Panc1 (cell line): ENCODE measurements at regions not wholly inside any gene's neighbourhood (a gene's known extent, or its start where the extent isn't known, plus 50 kb on each side); places are given as distances from the start of the nearest gene placed in this dataset.
"Not testable (repeated sequence)": the region's sequence is repeated elsewhere in the genome, so short reads cannot be mapped to it uniquely, and the experiment has no call there.

Source experiments
- ATAC-seq: fragments of 200-7000 bp; cut with Tn5 transposase; 2 replicates; pipeline ENCODE4 v1.9.1; 2020; ENCODE audit warnings: mild to moderate bottlenecking, moderate library complexity
- BruUV-seq: library from RNA; stranded (reverse); fragments of 400-500 nt; replicated peaks from 2 replicates; lab custom pipeline; 2021; lab: Mats Ljungman, UMichigan
- CTCF ChIA-PET: fragments of 300-600 bp; sonication (Branson Sonifier 250); formaldehyde crosslinking; loops from one replicate; lab custom pipeline; 2022; ENCODE audit warnings: antibody characterized with exemption; lab: Charles Lee
- POLR2A ChIA-PET: fragments of 300-600 bp; sonication (Branson Sonifier 250); formaldehyde crosslinking; loops from one replicate; lab custom pipeline; 2022; ENCODE audit warnings: antibody characterized with exemption; lab: Charles Lee
- DNase-seq: peaks from one replicate; pipeline ENCODE4 v3.0.0-alpha.2; 2010; ENCODE audit warnings: low read depth, low spot score
- H3K27ac ChIP-seq: 2 replicates; pipeline ENCODE4 v1.5.1; 2011; ENCODE audit warnings: mild to moderate bottlenecking, low read length, inconsistent platforms
- H3K27me3 ChIP-seq: fragments of 200-500 bp; sonication (Bioruptor generic); 2 replicates; pipeline ENCODE4 v1.6.0; 2014; ENCODE audit warnings: low read length, inconsistent platforms; ENCODE audit not compliant: control insufficient read depth, insufficient read depth
- H3K36me3 ChIP-seq: fragments of 200-500 bp; sonication (Bioruptor generic); 2 replicates; pipeline ENCODE4 v1.5.1; 2014; ENCODE audit warnings: inconsistent platforms, mild to moderate bottlenecking, low read length, moderate library complexity; ENCODE audit not compliant: control insufficient read depth, insufficient read depth
- H3K4me1 ChIP-seq: 2 replicates; pipeline ENCODE4 v1.5.1; 2011; ENCODE audit warnings: inconsistent platforms, mild to moderate bottlenecking, low read length, moderate library complexity; ENCODE audit not compliant: control insufficient read depth, insufficient read depth
- H3K4me3 ChIP-seq, 2 experiments: 2 replicates each; pipeline ENCODE4 v1.5.1; 2011 to 2012; ENCODE audit warnings: low read depth in 2 of 2, low read length in 2 of 2, mild to moderate bottlenecking in 2 of 2, inconsistent platforms in 1 of 2, moderate library complexity in 1 of 2
- H3K9me3 ChIP-seq: fragments of 200-500 bp; sonication (Bioruptor generic); 2 replicates; pipeline ENCODE4 v1.5.1; 2014; ENCODE audit warnings: low read depth, mild to moderate bottlenecking, inconsistent platforms, low read length, moderate library complexity; ENCODE audit not compliant: control insufficient read depth, insufficient read depth
- CTCF ChIP-seq: fragments of 450-650 bp; IDR thresholded peaks from 2 replicates; pipeline ENCODE4 v1.5.1; 2017; ENCODE audit warnings: mild to moderate bottlenecking
- POLR2AphosphoS5 ChIP-seq: IDR thresholded peaks from 2 replicates; pipeline ENCODE4 v1.6.1; 2012; ENCODE audit warnings: mild to moderate bottlenecking, low read depth, low read length, moderate library complexity
- REST ChIP-seq, 2 experiments: IDR thresholded peaks; 2 replicates each; pipeline ENCODE4 v1.6.1; 2011 to 2012; ENCODE audit warnings: low read depth in 2 of 2, control low read depth in 1 of 2, low read length in 1 of 2, mild to moderate bottlenecking in 1 of 2, moderate library complexity in 1 of 2; ENCODE audit not compliant: insufficient read depth in 1 of 2
- SIN3A ChIP-seq: IDR thresholded peaks from 2 replicates; pipeline ENCODE4 v1.6.1; 2012; ENCODE audit warnings: low read depth, mild to moderate bottlenecking, low read length, moderate library complexity, borderline replicate concordance; ENCODE audit not compliant: insufficient read depth
- TCF7L2 ChIP-seq: IDR thresholded peaks from 2 replicates; pipeline ENCODE4 v1.6.1; 2011; ENCODE audit warnings: mild to moderate bottlenecking, low read depth, low read length, inconsistent platforms
- in situ Hi-C: cut with HindIII; loops from 2 replicates; pipeline ENCODE4 v1.10.0; 2016; ENCODE audit warnings: low sequenced_read_pairs, low pct_unique_long_range_greater_than_20kb
- intact Hi-C: fragments of 100-400 bp; cut with micrococcal nuclease; formaldehyde crosslinking; loops from one replicate; pipeline ENCODE4 v1.10.0; 2022; ENCODE audit not compliant: unreplicated experiment

GRCh38 chr6:140380427-140381218 lies 1006.2 kb upstream of the CITED2 start:
- H3K27ac ChIP-seq = no peak overlapping the region; the same call in 1 of the 2 replicates
- POLR2A ChIA-PET = no interaction called here
- BruUV-seq = no TSS peak
- intact Hi-C loops = no loop called here
- CTCF ChIA-PET = no interaction called here
- H3K9me3 ChIP-seq = no peaks in the 10 kb centered on the region; the same call in 1 of the 2 replicates
- no peak for TF ChIP-seq SIN3A
- H3K4me1 ChIP-seq = no peaks in the 10 kb centered on the region
- DNase-seq (no peak), ATAC-seq (no peak)
- H3K27me3 ChIP-seq = no peaks in the 10 kb centered on the region
- in situ Hi-C loops = no loop called here
- no peaks in the 10 kb centered on the region for H3K36me3 ChIP-seq
- H3K4me3 ChIP-seq = no peak overlapping the region

GRCh38 chr6:140379919-140380318 lies 1005.5 kb upstream of the CITED2 start:
- Histone ChIP-seq H3K36me3 (no peaks in the 10 kb centered on the region), H3K4me3 (no peak overlapping the region), H3K27me3 (no peaks in the 10 kb centered on the region), H3K27ac (no peak overlapping the region), H3K9me3 (no peaks in the 10 kb centered on the region; the same call in 1 of the 2 replicates), H3K4me1 (no peaks in the 10 kb centered on the region)
- ATAC-seq = no peak
- TF ChIP-seq CTCF (no peak), REST (IDR thresholded peaks at IDR 0.05; ENCODE audit: insufficient read depth in 1 of 2, low read depth in 2 of 2, low read length in 1 of 2) (no peak), POLR2AphosphoS5 (no peak), SIN3A (no peak), TCF7L2 (no peak)
- DNase-seq = no peak
- in situ Hi-C loops (no loop called here), intact Hi-C loops (no loop called here)
- ChIA-PET CTCF (no interaction called here), POLR2A (no interaction called here)
- no TSS peak for BruUV-seq

GRCh38 chr6:140376209-140376608 lies 1001.8 kb upstream of the CITED2 start:
- Histone ChIP-seq H3K27ac (no peak overlapping the region), H3K4me1 (no peaks in the 10 kb centered on the region), H3K4me3 (no peak overlapping the region), H3K9me3 (no peaks in the 10 kb centered on the region), H3K27me3 (no peaks in the 10 kb centered on the region), H3K36me3 (no peaks in the 10 kb centered on the region)
- CTCF ChIA-PET = no interaction called here
- BruUV-seq = no TSS peak
- DNase-seq = no peak
- POLR2A ChIA-PET = no interaction called here
- no peak for ATAC-seq
- in situ Hi-C loops = no loop called here
- no peak for TF ChIP-seq CTCF
- TF ChIP-seq SIN3A = no peak
- intact Hi-C loops = no loop called here

GRCh38 chr6:140373728-140374127 lies 999.3 kb upstream of the CITED2 start:
- H3K36me3 ChIP-seq, ATAC-seq, in situ Hi-C loops: not testable (repeated sequence)

More at GRCh38 chr6:140373728-140374127, 999.3 kb upstream of the CITED2 start:
- BruUV-seq, POLR2A ChIA-PET, H3K4me3 ChIP-seq, H3K27me3 ChIP-seq, H3K9me3 ChIP-seq, H3K4me1 ChIP-seq, CTCF ChIA-PET, H3K27ac ChIP-seq, intact Hi-C loops, DNase-seq: not testable (repeated sequence)
